Vagina (tissue), 2 donors: ENCODE measurements at regions not wholly inside any gene's neighbourhood (a gene's known extent, or its start where the extent isn't known, plus 50 kb on each side); places are given as distances from the start of the nearest gene placed in this dataset.

Experiments used
- DNase-seq, 2 donors: peaks; one replicate each; pipeline ENCODE4 v3.0.0-alpha.2; 2017; ENCODE audit errors: extremely low spot score in 2 of 2
- H3K27ac ChIP-seq: fragments of 200-600 bp; sonication (generic); one replicate; pipeline ENCODE4 v1.5.1; 2019
- H3K27me3 ChIP-seq: fragments of 200-600 bp; sonication (generic); one replicate; pipeline ENCODE4 v1.5.1; 2019
- H3K36me3 ChIP-seq, 2 donors: fragments of 200-600 bp; sonication (generic); one replicate each; pipeline ENCODE4 v1.5.1; 2017 to 2019
- H3K4me1 ChIP-seq: fragments of 200-600 bp; sonication (generic); one replicate; pipeline ENCODE4 v1.5.1; 2019
- H3K4me3 ChIP-seq, 2 donors: fragments of 200-600 bp; sonication (generic); 1 replicate in 1 of 2; 2 replicates in 1 of 2; pipeline ENCODE4 v1.5.1; 2016 to 2019
- H3K9me3 ChIP-seq: fragments of 200-600 bp; sonication (generic); one replicate; pipeline ENCODE4 v1.5.1; 2019
- POLR2A ChIP-seq, 2 donors: fragments of 450-650 bp; IDR thresholded peaks; one replicate each; pipeline ENCODE4 v1.6.1; 2017; ENCODE audit warnings: antibody characterized with exemption in 2 of 2, mild to moderate bottlenecking in 2 of 2, moderate library complexity in 2 of 2
- POLR2AphosphoS5 ChIP-seq, 2 donors: sonication (generic); formaldehyde crosslinking; IDR thresholded peaks; one replicate each; pipeline ENCODE4 v1.9.0; 2017; ENCODE audit warnings: antibody characterized with exemption in 2 of 2, mild to moderate bottlenecking in 2 of 2, low read depth in 1 of 2; ENCODE audit not compliant: insufficient read depth in 1 of 2
- intact Hi-C: fragments of 100-400 bp; cut with DNase I; formaldehyde crosslinking; loops from one replicate; pipeline ENCODE4 v1.15.1; 2023
- TF ChIP-seq, protein P1 (sequence below), 3 experiments: fragments of 450-650 bp in 2 of 3; fragments of 200-600 bp in 1 of 3; sonication (generic) in 1 of 3; IDR thresholded peaks; one replicate each; pipeline ENCODE4 v1.5.1; 2017 to 2019; ENCODE audit warnings: antibody characterized with exemption in 3 of 3, mild to moderate bottlenecking in 2 of 3, moderate library complexity in 2 of 3

DNA sequence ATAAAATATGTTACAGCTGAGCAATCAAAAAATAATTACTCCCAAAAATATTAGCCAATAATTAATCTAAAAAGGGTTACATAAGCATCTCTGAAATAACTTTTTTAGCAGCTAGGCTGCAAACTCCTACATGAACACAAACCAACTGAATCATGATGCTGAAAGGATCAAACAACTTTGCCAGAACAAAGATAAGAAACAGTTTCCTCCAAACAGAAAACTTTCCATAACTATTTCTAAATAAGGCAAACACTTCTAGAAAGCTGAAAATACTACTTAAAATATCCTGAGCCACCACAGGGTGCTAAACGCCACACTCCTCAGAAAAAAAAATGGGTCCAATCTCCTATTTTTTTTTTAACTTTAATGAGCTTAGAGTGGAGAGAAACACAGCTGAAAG is 68.6 kb upstream of the ARHGAP32 start:
- Histone ChIP-seq H3K27ac (no peak overlapping the region), H3K4me1 (no peaks in the 10 kb centered on the region), H3K4me3 (no peak overlapping the region), H3K36me3 (no peaks in the 10 kb centered on the region), H3K27me3 (no peaks in the 10 kb centered on the region), H3K9me3 (no peaks in the 10 kb centered on the region)
- TF ChIP-seq POLR2AphosphoS5 (IDR thresholded peaks at IDR 0.05; ENCODE audit: insufficient read depth in 1 of 2, low read depth in 1 of 2) (no peak), POLR2A (IDR thresholded peaks at IDR 0.05) (no peak)
- TF ChIP-seq, protein P1, sequence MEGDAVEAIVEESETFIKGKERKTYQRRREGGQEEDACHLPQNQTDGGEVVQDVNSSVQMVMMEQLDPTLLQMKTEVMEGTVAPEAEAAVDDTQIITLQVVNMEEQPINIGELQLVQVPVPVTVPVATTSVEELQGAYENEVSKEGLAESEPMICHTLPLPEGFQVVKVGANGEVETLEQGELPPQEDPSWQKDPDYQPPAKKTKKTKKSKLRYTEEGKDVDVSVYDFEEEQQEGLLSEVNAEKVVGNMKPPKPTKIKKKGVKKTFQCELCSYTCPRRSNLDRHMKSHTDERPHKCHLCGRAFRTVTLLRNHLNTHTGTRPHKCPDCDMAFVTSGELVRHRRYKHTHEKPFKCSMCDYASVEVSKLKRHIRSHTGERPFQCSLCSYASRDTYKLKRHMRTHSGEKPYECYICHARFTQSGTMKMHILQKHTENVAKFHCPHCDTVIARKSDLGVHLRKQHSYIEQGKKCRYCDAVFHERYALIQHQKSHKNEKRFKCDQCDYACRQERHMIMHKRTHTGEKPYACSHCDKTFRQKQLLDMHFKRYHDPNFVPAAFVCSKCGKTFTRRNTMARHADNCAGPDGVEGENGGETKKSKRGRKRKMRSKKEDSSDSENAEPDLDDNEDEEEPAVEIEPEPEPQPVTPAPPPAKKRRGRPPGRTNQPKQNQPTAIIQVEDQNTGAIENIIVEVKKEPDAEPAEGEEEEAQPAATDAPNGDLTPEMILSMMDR (IDR thresholded peaks at IDR 0.05): no peak
- intact Hi-C loops: no loop called here
- DNase-seq: no peak

DNA sequence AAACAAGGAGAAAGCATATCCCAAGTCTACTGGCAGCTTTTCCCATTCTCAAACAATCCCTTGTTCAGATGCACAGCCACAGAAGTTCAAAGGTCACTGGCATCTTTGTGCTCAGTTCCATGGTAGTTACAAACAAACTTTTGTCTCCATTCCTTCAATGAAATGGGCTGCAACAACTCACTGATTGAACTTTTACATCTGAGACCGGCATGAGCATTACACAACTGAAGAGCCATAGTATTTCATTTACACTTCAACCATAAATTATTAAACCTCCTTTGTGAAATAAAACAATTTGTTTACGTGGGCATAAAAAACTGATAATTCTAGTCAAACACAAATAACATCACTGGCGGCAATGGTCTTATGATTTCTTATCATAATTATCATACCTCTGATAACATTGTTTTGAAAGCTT is 67.8 kb upstream of the ARHGAP32 start:
- no peaks in the 10 kb centered on the region for H3K4me1 ChIP-seq
- intact Hi-C loops: no loop called here
- no peaks in the 10 kb centered on the region for H3K36me3 ChIP-seq
- H3K9me3 ChIP-seq: no peaks in the 10 kb centered on the region
- H3K4me3 ChIP-seq: no peak overlapping the region
- no peak for DNase-seq
- no peaks in the 10 kb centered on the region for H3K27me3 ChIP-seq
- TF ChIP-seq POLR2AphosphoS5 (IDR thresholded peaks at IDR 0.05; ENCODE audit: insufficient read depth in 1 of 2, low read depth in 1 of 2) (no peak), POLR2A (IDR thresholded peaks at IDR 0.05) (no peak)
- TF ChIP-seq, protein P1 (IDR thresholded peaks at IDR 0.05): no peak
- H3K27ac ChIP-seq: no peak overlapping the region

DNA sequence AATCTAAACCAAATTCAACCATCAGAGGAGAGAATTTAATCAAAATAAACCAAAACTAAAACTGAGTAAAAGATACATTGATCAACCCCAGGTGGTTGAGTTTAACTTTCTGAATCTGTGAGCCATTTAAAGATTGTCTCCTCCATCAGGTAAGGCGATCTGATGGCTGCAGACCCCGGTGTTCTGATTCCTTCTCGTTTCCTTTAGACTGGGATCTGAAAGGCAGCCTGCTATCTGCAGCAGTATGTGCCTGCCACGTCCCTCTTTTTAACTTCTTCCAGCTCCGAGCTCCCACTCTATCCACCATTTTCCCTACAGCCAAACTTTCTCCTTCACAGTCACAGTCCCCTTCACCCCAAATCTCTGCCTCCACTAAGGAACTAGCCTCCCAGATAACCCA is 66.1 kb upstream of the ARHGAP32 start:
- Histone ChIP-seq H3K27ac (no peak overlapping the region), H3K27me3 (no peaks in the 10 kb centered on the region), H3K9me3 (no peaks in the 10 kb centered on the region), H3K4me1 (no peaks in the 10 kb centered on the region), H3K4me3 (no peak overlapping the region), H3K36me3 (no peaks in the 10 kb centered on the region)
- TF ChIP-seq, protein P1 (IDR thresholded peaks at IDR 0.05): no peak
- no peak for TF ChIP-seq POLR2AphosphoS5 (IDR thresholded peaks at IDR 0.05; ENCODE audit: insufficient read depth in 1 of 2, low read depth in 1 of 2)
- no peak for TF ChIP-seq POLR2A (IDR thresholded peaks at IDR 0.05)
- intact Hi-C loops: no loop called here
- no peak for DNase-seq

DNA sequence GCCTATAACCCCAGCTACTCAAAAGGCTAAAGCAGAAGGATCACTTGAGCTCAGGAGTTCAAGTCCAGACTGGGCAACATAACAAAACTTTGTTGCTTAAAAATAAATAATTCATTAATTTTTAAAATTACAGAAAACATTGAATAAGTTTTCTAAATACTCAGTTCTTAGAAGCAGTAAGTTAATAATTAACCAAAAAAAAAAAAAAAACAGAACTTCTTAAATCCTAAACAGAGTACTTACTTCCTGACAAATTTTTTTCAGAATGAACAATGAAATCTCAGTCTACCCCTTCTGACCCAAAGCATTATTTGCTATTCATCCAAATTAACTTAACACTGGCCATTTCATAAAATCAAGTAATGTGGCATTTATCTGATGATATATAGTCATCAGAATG is 65.4 kb upstream of the ARHGAP32 start:
- intact Hi-C loops: no loop called here
- TF ChIP-seq POLR2A (IDR thresholded peaks at IDR 0.05) (no peak), POLR2AphosphoS5 (IDR thresholded peaks at IDR 0.05; ENCODE audit: insufficient read depth in 1 of 2, low read depth in 1 of 2) (no peak)
- TF ChIP-seq, protein P1 (IDR thresholded peaks at IDR 0.05): no peak

DNA sequence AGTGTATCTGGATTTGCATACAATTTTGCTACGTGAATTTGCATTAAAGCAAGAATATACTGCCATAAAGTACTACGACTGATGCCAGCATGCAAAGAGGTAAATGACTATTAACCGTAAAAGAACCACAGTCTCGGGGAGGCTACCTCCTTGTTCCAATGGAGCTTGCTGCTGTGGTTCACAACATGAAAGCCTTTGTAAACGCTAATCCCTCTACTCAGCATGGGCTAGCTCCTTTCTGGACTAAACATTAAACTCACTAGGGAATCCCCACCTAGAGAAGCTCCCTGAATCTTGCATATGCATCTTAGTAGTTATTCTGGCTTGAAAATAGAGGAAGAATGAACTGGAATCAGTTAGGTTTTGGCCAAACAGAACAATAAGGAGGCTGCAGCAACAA is 60.5 kb upstream of the ARHGAP32 start:
- intact Hi-C loops: no loop called here
- no peak overlapping the region for H3K27ac ChIP-seq
- H3K36me3 ChIP-seq: no peaks in the 10 kb centered on the region
- TF ChIP-seq POLR2A (IDR thresholded peaks at IDR 0.05) (no peak), POLR2AphosphoS5 (IDR thresholded peaks at IDR 0.05; ENCODE audit: insufficient read depth in 1 of 2, low read depth in 1 of 2) (no peak)
- TF ChIP-seq, protein P1 (IDR thresholded peaks at IDR 0.05): no peak
- peaks cover 11% of the 10 kb centered on the region for H3K4me1 ChIP-seq
- H3K27me3 ChIP-seq: no peaks in the 10 kb centered on the region
- H3K9me3 ChIP-seq: no peaks in the 10 kb centered on the region
- H3K4me3 ChIP-seq: no peak overlapping the region
- DNase-seq: no peak

More for the DNA sequence above, 65.4 kb upstream of the ARHGAP32 start:
- DNase-seq: no peak
- no peaks in the 10 kb centered on the region for H3K9me3 ChIP-seq
- no peaks in the 10 kb centered on the region for H3K36me3 ChIP-seq
- H3K4me3 ChIP-seq: no peak overlapping the region
- no peaks in the 10 kb centered on the region for H3K4me1 ChIP-seq
- H3K27me3 ChIP-seq: no peaks in the 10 kb centered on the region
- H3K27ac ChIP-seq: no peak overlapping the region
